ENCODE measurements at regions not wholly inside any gene's neighbourhood (a gene's known extent, or its start where the extent isn't known, plus 50 kb on each side); places are given as distances from the start of the nearest gene placed in this dataset.

DNA sequence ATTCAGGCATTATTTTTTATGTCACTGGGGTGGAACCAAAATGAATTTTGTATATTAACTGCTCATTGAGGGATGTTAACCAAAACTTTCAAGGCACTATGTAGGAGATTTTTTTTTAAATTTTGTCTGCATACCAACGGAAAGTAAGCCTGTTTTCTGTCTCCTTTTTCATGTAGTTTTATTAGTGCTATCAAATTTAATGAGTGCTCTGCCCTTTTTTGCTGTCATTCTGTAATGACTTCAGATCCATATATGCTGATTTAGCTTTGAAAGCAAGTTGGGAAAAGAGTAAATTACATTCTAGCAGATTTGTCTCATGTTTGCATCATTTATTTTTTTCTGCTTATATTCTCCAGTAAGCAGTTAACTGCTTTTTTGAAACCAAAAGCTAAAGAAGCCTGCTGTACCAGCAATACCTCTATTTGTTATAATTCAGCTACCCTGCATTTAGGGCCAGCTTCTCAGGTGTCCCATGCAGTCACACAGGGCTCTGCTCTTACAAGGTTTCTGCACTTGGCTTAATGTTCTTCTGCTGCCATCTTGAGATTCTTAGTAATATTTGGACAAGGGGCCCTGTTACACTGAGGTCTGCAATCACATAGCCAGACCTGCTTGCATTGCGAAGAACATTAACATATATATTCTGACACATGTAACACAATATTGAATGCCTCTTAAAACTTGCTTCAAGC, 429.0 kb downstream of the UTRN start:
- Histone ChIP-seq H3K27me3 (ENCODE audit: control insufficient read depth in 4 of 4, insufficient read depth in 4 of 4, low read length in 3 of 4) (no peaks in the 10 kb centered on the region), H3K27ac (ENCODE audit: low read depth in 1 of 2, low read length in 2 of 2) (no peak overlapping the region), H3K36me3 (ENCODE audit: control insufficient read depth in 4 of 4, insufficient read depth in 3 of 4, low read depth in 1 of 4, low read length in 3 of 4) (no peaks in the 10 kb centered on the region), H3K9ac (ENCODE audit: low read depth in 1 of 2, low read length in 2 of 2) (no peak overlapping the region), H3K4me3 (ENCODE audit: low read depth in 1 of 3, low read length in 3 of 3) (no peak overlapping the region), H3K4me1 (ENCODE audit: control insufficient read depth in 4 of 4, insufficient read depth in 4 of 4, low read length in 3 of 4) (no peaks in the 10 kb centered on the region), H3K9me3 (ENCODE audit: control insufficient read depth in 4 of 4, low read length in 3 of 4) (no peaks in the 10 kb centered on the region)
- no peak for DNase-seq (ENCODE audit: low spot score)
- TF ChIP-seq FOXA1 (IDR thresholded peaks at IDR 0.05) (no peak), FOXA2 (IDR thresholded peaks at IDR 0.05) (no peak), YY1 (IDR thresholded peaks at IDR 0.05) (no peak), HNF4G (IDR thresholded peaks at IDR 0.05) (no peak), TAF1 (conservative IDR thresholded peaks at IDR 0.05) (no peak), HNF4A (conservative IDR thresholded peaks at IDR 0.05) (no peak), JUND (IDR thresholded peaks at IDR 0.05) (no peak), NR2F2 (IDR thresholded peaks at IDR 0.05) (no peak), EGR1 (IDR thresholded peaks at IDR 0.05; ENCODE audit: low read depth in 2 of 2) (no peak), RAD21 (IDR thresholded peaks at IDR 0.05) (no peak), GABPA (IDR thresholded peaks at IDR 0.05 in 1 of 2, conservative IDR thresholded peaks at IDR 0.05 in 1 of 2) (no peak), RXRA (IDR thresholded peaks at IDR 0.05) (no peak)
- TF ChIP-seq, protein P1, sequence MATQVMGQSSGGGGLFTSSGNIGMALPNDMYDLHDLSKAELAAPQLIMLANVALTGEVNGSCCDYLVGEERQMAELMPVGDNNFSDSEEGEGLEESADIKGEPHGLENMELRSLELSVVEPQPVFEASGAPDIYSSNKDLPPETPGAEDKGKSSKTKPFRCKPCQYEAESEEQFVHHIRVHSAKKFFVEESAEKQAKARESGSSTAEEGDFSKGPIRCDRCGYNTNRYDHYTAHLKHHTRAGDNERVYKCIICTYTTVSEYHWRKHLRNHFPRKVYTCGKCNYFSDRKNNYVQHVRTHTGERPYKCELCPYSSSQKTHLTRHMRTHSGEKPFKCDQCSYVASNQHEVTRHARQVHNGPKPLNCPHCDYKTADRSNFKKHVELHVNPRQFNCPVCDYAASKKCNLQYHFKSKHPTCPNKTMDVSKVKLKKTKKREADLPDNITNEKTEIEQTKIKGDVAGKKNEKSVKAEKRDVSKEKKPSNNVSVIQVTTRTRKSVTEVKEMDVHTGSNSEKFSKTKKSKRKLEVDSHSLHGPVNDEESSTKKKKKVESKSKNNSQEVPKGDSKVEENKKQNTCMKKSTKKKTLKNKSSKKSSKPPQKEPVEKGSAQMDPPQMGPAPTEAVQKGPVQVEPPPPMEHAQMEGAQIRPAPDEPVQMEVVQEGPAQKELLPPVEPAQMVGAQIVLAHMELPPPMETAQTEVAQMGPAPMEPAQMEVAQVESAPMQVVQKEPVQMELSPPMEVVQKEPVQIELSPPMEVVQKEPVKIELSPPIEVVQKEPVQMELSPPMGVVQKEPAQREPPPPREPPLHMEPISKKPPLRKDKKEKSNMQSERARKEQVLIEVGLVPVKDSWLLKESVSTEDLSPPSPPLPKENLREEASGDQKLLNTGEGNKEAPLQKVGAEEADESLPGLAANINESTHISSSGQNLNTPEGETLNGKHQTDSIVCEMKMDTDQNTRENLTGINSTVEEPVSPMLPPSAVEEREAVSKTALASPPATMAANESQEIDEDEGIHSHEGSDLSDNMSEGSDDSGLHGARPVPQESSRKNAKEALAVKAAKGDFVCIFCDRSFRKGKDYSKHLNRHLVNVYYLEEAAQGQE (IDR thresholded peaks at IDR 0.05) = no peak
- TF ChIP-seq, protein P2, sequence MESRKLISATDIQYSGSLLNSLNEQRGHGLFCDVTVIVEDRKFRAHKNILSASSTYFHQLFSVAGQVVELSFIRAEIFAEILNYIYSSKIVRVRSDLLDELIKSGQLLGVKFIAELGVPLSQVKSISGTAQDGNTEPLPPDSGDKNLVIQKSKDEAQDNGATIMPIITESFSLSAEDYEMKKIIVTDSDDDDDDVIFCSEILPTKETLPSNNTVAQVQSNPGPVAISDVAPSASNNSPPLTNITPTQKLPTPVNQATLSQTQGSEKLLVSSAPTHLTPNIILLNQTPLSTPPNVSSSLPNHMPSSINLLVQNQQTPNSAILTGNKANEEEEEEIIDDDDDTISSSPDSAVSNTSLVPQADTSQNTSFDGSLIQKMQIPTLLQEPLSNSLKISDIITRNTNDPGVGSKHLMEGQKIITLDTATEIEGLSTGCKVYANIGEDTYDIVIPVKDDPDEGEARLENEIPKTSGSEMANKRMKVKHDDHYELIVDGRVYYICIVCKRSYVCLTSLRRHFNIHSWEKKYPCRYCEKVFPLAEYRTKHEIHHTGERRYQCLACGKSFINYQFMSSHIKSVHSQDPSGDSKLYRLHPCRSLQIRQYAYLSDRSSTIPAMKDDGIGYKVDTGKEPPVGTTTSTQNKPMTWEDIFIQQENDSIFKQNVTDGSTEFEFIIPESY (IDR thresholded peaks at IDR 0.05) = no peak
- TF ChIP-seq, protein P3, sequence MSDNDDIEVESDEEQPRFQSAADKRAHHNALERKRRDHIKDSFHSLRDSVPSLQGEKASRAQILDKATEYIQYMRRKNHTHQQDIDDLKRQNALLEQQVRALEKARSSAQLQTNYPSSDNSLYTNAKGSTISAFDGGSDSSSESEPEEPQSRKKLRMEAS (IDR thresholded peaks at IDR 0.05) = no peak
- 91% methylated on average over 2 of the region's 2 CpGs for WGBS

DNA sequence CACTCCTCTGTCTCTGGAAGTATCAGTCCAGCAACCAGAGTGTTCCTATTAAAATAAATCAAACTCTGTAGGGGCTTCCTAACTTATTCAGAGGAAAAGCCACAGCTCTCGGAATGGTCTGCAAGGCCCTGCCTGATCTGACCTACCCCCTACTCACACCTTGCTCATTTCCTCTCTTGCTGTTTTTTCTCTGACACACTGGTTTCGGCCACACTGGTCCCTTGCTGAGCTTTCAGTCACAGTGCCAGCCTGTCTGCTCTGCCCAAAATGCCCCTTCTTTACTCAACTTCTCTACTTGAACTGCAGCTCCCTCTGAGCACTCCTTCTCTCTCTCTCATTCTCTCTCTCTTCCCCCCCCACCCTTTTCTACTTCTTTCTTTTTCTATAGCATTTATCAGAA, 430.2 kb downstream of the UTRN start:
- 93% methylated on average over 2 of the region's 2 CpGs for WGBS
- H3K9ac ChIP-seq (ENCODE audit: low read depth in 1 of 2, low read length in 2 of 2) = no peak overlapping the region
- no peak overlapping the region for H3K27ac ChIP-seq (ENCODE audit: low read depth in 1 of 2, low read length in 2 of 2)
- no peaks in the 10 kb centered on the region for H3K27me3 ChIP-seq (ENCODE audit: control insufficient read depth in 4 of 4, insufficient read depth in 4 of 4, low read length in 3 of 4)
- TF ChIP-seq, protein P3 (IDR thresholded peaks at IDR 0.05) = no peak
- TF ChIP-seq HNF4A (conservative IDR thresholded peaks at IDR 0.05) (no peak), HNF4G (IDR thresholded peaks at IDR 0.05) (no peak), JUND (IDR thresholded peaks at IDR 0.05) (no peak)
- TF ChIP-seq, protein P4, sequence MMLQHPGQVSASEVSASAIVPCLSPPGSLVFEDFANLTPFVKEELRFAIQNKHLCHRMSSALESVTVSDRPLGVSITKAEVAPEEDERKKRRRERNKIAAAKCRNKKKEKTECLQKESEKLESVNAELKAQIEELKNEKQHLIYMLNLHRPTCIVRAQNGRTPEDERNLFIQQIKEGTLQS (IDR thresholded peaks at IDR 0.05) = no peak
- no peaks in the 10 kb centered on the region for H3K4me1 ChIP-seq (ENCODE audit: control insufficient read depth in 4 of 4, insufficient read depth in 4 of 4, low read length in 3 of 4)
- no peak for DNase-seq (ENCODE audit: low spot score)
- H3K36me3 ChIP-seq (ENCODE audit: control insufficient read depth in 4 of 4, insufficient read depth in 3 of 4, low read depth in 1 of 4, low read length in 3 of 4) = peaks cover 0 to 5% (median 0%) of the 10 kb centered on the region in 4 donors
- no peak overlapping the region for H3K4me3 ChIP-seq (ENCODE audit: low read depth in 1 of 3, low read length in 3 of 3)
- H3K9me3 ChIP-seq (ENCODE audit: control insufficient read depth in 4 of 4, low read length in 3 of 4) = no peaks in the 10 kb centered on the region

Measured in liver (tissue), 7 donors.